HFF-Myc (cell line): ENCODE measurements at regions not wholly inside any gene's neighbourhood (a gene's known extent, or its start where the extent isn't known, plus 50 kb on each side); places are given as distances from the start of the nearest gene placed in this dataset.
A peak's percentile ranks its signal among the peaks of the same experiment; 100 is the strongest.

ENCODE experiments used
- DNase-seq: peaks from one replicate; pipeline ENCODE4 v3.0.0-alpha.2; 2011; ENCODE audit warnings: low read depth; ENCODE audit errors: extremely low read depth
- H3K4me3 ChIP-seq: replicated peaks from 2 replicates; pipeline ENCODE4 v1.5.1; 2011; ENCODE audit warnings: low read depth, mild to moderate bottlenecking, control low read depth, low read length
- TF ChIP-seq, protein P1 (sequence below): IDR thresholded peaks from 2 replicates; pipeline ENCODE4 v1.5.1; 2012; ENCODE audit warnings: mild to moderate bottlenecking, low read depth, low read length, control low read depth; ENCODE audit errors: missing control alignments

- H3K4me3 ChIP-seq, result no peak overlapping the region
- DNase-seq, result no peak
- TF ChIP-seq, protein P1, sequence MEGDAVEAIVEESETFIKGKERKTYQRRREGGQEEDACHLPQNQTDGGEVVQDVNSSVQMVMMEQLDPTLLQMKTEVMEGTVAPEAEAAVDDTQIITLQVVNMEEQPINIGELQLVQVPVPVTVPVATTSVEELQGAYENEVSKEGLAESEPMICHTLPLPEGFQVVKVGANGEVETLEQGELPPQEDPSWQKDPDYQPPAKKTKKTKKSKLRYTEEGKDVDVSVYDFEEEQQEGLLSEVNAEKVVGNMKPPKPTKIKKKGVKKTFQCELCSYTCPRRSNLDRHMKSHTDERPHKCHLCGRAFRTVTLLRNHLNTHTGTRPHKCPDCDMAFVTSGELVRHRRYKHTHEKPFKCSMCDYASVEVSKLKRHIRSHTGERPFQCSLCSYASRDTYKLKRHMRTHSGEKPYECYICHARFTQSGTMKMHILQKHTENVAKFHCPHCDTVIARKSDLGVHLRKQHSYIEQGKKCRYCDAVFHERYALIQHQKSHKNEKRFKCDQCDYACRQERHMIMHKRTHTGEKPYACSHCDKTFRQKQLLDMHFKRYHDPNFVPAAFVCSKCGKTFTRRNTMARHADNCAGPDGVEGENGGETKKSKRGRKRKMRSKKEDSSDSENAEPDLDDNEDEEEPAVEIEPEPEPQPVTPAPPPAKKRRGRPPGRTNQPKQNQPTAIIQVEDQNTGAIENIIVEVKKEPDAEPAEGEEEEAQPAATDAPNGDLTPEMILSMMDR, result peak; percentile 8
Observed at GRCh38 chr3:127428344-127428997, 140.6 kb upstream of the PRR20G start.

GRCh38 chr3:127427666-127428065, 139.8 kb upstream of the PRR20G start:
- DNase-seq, result no peak
- H3K4me3 ChIP-seq, result no peak overlapping the region
- TF ChIP-seq, protein P1, result no peak

- no peak for DNase-seq
- TF ChIP-seq, protein P1, result no peak
Observed at GRCh38 chr3:127427156-127427555, 139.3 kb upstream of the PRR20G start.

DNA sequence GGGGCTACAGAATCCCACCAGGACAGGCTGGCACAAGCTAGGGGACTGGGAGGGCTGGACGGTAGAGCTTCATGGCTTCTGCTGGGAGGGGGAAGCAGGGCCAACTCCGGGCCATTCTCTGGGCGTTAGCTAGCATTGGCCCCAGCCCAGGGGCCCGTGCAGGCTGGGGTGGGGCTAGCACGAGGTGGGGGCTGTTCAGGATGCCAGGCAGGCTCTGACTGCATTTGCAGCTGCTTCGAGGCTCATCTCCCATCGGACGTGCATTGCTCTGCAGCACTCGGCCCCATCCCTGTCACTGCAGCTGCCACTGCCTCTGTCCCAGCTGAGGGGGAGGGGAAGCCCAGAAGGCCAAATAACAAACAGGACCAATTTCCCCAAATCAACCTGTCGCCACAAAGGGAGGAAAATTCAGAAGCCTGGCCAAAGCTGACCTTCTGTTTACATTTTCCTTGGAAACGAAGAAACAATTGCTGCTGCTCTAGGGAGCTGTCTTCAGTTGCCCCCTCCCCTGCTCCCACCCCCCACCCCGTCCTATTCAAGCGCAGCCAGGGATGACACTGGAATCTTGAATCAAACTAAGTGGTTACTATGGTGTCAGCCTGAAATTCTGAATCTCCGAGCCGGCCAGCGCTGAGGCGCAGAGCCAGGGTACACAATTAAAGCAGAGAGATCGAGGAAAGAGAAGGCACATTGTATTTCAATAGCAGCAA, 138.8 kb upstream of the PRR20G start:
- H3K4me3 ChIP-seq, result no peak overlapping the region
- TF ChIP-seq, protein P1, result no peak
- no peak for DNase-seq

More at GRCh38 chr3:127427156-127427555, 139.3 kb upstream of the PRR20G start:
- H3K4me3 ChIP-seq, result no peak overlapping the region

DNA sequence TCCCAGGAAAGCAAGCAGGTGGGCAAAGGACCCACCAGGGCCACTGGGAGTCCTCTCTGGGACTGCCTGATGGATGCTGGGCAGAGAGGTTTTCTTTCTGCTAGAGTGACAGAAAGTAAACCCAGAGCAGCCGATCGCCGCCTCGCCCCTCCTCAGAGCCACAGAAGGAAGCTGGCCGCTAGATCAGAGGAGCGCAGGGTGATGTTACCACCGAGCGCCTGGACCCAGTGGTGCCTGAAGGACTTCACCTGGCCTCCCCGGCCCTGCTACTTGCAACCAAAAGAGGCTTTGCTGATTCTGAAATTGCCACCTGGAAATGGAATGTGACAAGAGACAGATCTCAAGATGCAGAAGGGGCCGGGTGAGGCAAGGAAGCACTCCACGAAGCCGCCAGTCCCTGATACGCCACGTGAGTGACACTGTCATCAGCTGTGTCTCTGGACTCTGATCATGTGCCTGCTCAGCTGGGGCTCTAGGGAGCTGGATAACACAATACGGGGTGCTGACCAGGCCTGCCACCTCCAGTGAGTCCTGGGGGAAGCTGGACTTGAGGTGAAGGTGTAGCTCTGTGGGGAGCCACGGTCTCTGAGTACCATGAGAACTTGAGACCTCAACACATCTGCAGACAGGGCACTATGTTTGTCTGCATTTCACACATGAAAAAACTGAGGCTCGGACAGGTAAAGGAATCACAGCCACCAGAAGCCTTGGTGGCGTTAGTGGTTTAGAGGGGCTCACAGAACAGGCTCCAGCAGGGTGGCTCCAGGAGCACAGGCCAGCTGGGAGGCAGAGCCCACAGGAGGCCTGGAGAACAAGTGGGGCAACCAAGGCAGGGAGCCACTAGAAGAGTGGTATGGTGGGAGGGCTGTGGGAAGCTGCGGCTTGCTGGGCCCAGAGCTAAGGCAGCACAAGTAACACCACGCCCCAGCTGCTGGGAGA, 137.9 kb upstream of the PRR20G start:
- H3K4me3 ChIP-seq, result no peak overlapping the region
- TF ChIP-seq, protein P1, result no peak
- DNase-seq, result no peak

DNA sequence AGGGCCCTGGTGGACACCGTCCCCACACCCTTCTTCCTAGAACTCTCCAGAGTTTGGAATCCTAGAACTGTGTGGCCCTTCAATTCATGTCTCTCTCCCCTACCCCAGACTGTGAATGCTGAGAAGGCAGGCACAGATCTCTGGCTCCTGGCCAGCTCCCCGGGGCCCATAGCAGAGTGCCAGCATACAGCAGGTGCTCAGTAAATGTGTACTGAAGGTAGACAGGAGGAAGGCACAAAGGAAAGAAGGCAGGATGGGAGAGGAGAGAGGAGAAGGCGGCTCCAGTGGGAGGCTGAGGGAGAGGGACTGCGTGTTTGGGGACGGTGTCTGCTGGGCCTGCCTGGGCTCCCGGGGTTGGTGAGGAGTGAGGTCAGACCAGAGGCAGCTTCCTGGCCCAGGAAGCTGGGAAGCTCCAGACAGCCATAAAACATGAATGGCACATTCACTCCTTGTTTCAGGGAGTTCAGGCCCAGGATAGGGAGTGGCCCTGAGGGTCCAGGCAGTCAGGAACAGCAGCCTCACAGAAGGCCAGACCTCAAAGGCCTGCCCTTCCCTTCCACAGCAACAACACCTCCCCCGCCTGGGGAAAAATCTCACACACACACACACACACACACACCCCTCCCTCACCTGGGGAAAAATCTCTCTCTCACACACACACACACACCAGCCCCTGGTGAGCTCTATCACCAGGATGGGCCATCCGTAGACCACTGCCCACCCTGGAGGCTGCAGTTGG, 137.1 kb upstream of the PRR20G start:
- DNase-seq, result no peak
- TF ChIP-seq, protein P1, result no peak
- H3K4me3 ChIP-seq, result no peak overlapping the region
